Endothelial cell of umbilical vein (primary cell): ENCODE measurements at regions not wholly inside any gene's neighbourhood (a gene's known extent, or its start where the extent isn't known, plus 50 kb on each side); places are given as distances from the start of the nearest gene placed in this dataset.

ENCODE experiments used
- BruUV-seq: library from RNA; stranded (reverse); fragments of 400-500 nt; replicated peaks from 2 replicates; lab custom pipeline; 2021; lab: Mats Ljungman, UMichigan
- CTCF ChIA-PET: fragments of 300-600, 350-600 bp; sonication (Branson Sonifier 250); formaldehyde crosslinking; loops from one replicate; lab custom pipeline; 2021; ENCODE audit warnings: antibody characterized with exemption, inconsistent platforms; lab: Charles Lee
- POLR2A ChIA-PET: fragments of 300-600, 350-600 bp; sonication (Branson Sonifier 250); formaldehyde crosslinking; loops from one replicate; lab custom pipeline; 2021; ENCODE audit warnings: antibody characterized with exemption, inconsistent platforms; lab: Charles Lee
- DNase-seq: peaks from one replicate; pipeline ENCODE4 v3.0.0-alpha.2; 2011; ENCODE audit warnings: low read depth, low spot score
- FAIRE-seq: peaks from 2 replicates; lab custom pipeline; 2011; peaks lifted over from hg19 to GRCh38; lab: Jason Lieb, UNC
- H2AFZ ChIP-seq: 2 replicates; pipeline ENCODE4 v1.6.0; 2012; ENCODE audit warnings: low read depth, low read length, control low read depth, inconsistent platforms
- H3K27ac ChIP-seq: 2 replicates; pipeline ENCODE4 v1.5.1; 2011; ENCODE audit warnings: low read depth, mild to moderate bottlenecking, control low read depth, low read length, moderate library complexity; ENCODE audit not compliant: insufficient read depth
- H3K27me3 ChIP-seq, 2 experiments: 2 replicates each; pipeline versions ENCODE4 v1.6.0 to v1.6.1; 2011; ENCODE audit warnings: low read length in 2 of 2, mixed read lengths in 1 of 2; ENCODE audit not compliant: control insufficient read depth in 2 of 2, insufficient read depth in 2 of 2
- H3K36me3 ChIP-seq, 2 experiments: 2 replicates in 1 of 2; 3 replicates in 1 of 2; pipeline ENCODE4 v1.5.1; 2011; ENCODE audit warnings: low read length in 2 of 2, mild to moderate bottlenecking in 1 of 2, moderate library complexity in 1 of 2; ENCODE audit not compliant: control insufficient read depth in 2 of 2, insufficient read depth in 2 of 2; ENCODE audit errors: extremely low read depth in 1 of 2
- H3K4me1 ChIP-seq: 3 replicates; pipeline ENCODE4 v1.5.1; 2011; ENCODE audit warnings: mild to moderate bottlenecking, low read length; ENCODE audit not compliant: control insufficient read depth, insufficient read depth; ENCODE audit errors: extremely low read depth
- H3K4me2 ChIP-seq: 2 replicates; pipeline ENCODE4 v1.6.1; 2011; ENCODE audit warnings: low read length, control low read depth, mixed read lengths; ENCODE audit not compliant: insufficient read depth
- H3K4me3 ChIP-seq, 3 experiments: fragments of 200-600 bp in 1 of 3; sonication (generic), shearing (Covaris generic) in 1 of 3; replicated peaks in 1 of 3; 2 replicates each; pipeline ENCODE4 v1.5.1; 2011 to 2016; ENCODE audit warnings: control low read depth in 3 of 3, low read length in 3 of 3, mild to moderate bottlenecking in 2 of 3, inconsistent platforms in 1 of 3, low read depth in 1 of 3, moderate library complexity in 1 of 3; ENCODE audit not compliant: insufficient read depth in 1 of 3
- H3K79me2 ChIP-seq: 2 replicates; pipeline ENCODE4 v1.6.0; 2012; ENCODE audit warnings: low read length, inconsistent platforms; ENCODE audit not compliant: control insufficient read depth, insufficient read depth
- H3K9ac ChIP-seq: replicated peaks from 2 replicates; pipeline ENCODE3; 2011; ENCODE audit warnings: low read length, control low read depth; ENCODE audit not compliant: insufficient read depth; ENCODE audit errors: extremely low read depth
- H3K9me1 ChIP-seq: replicated peaks from 3 replicates; pipeline ENCODE4 v1.6.0; 2011; ENCODE audit warnings: mild to moderate bottlenecking, low read length; ENCODE audit not compliant: control insufficient read depth, insufficient read depth; ENCODE audit errors: extremely low read depth
- H3K9me3 ChIP-seq: replicated peaks from 2 replicates; pipeline ENCODE4 v1.5.1; 2012; ENCODE audit warnings: low read length, inconsistent platforms; ENCODE audit not compliant: control insufficient read depth, insufficient read depth
- H4K20me1 ChIP-seq: replicated peaks from 2 replicates; pipeline ENCODE3; 2011; ENCODE audit warnings: mild to moderate bottlenecking, low read length; ENCODE audit not compliant: control insufficient read depth, insufficient read depth; ENCODE audit errors: extremely low read depth
- CTCF ChIP-seq, 2 donors: IDR thresholded peaks; 1 replicate in 1 of 2; 2 replicates in 1 of 2; pipeline ENCODE4 v1.5.1; 2011; ENCODE audit warnings: low read length in 2 of 2, mild to moderate bottlenecking in 2 of 2, moderate library complexity in 2 of 2, control low read depth in 1 of 2, inconsistent platforms in 1 of 2, low read depth in 1 of 2; ENCODE audit not compliant: insufficient read depth in 1 of 2; ENCODE audit errors: extremely low read depth in 1 of 2
- EZH2 ChIP-seq: IDR thresholded peaks from 2 replicates; pipeline ENCODE4 v1.6.1; 2012; ENCODE audit warnings: borderline replicate concordance, low read depth, mild to moderate bottlenecking, moderate library complexity, low read length, inconsistent platforms; ENCODE audit not compliant: severe bottlenecking
- FOS ChIP-seq: IDR thresholded peaks from 2 replicates; pipeline ENCODE4 v1.6.1; 2011; ENCODE audit warnings: mild to moderate bottlenecking, low read length, moderate library complexity, borderline replicate concordance; ENCODE audit not compliant: insufficient read depth
- GATA2 ChIP-seq: IDR thresholded peaks from 2 replicates; pipeline ENCODE4 v1.7.0; 2011; ENCODE audit warnings: low read depth, mild to moderate bottlenecking, moderate library complexity, mixed read lengths, low read length; ENCODE audit not compliant: insufficient read length, insufficient read depth
- JUN ChIP-seq: IDR thresholded peaks from 2 replicates; pipeline ENCODE4 v1.6.1; 2011; ENCODE audit warnings: borderline replicate concordance, low read depth; ENCODE audit not compliant: insufficient read length, insufficient read depth
- MAX ChIP-seq: IDR thresholded peaks from 2 replicates; pipeline ENCODE4 v1.6.1; 2011; ENCODE audit not compliant: insufficient read depth, insufficient read length
- MYC ChIP-seq: IDR thresholded peaks from one replicate; pipeline ENCODE4 v1.6.1; 2011; ENCODE audit warnings: mild to moderate bottlenecking, low read depth, low read length
- POLR2A ChIP-seq: IDR thresholded peaks from 2 replicates; pipeline ENCODE4 v1.6.1; 2012; ENCODE audit warnings: low read depth, mild to moderate bottlenecking, control low read depth, low read length
- POLR2AphosphoS5 ChIP-seq: IDR thresholded peaks from 2 replicates; pipeline ENCODE4 v1.6.1; 2012; ENCODE audit warnings: low read depth, mild to moderate bottlenecking, control low read depth, low read length, moderate library complexity; ENCODE audit not compliant: insufficient read depth
- dilution Hi-C: fragments of 300-500 bp; cut with MboI; formaldehyde crosslinking; loops from one replicate; pipeline ENCODE4 v1.15.0; 2019; ENCODE audit warnings: low sequenced_read_pairs; ENCODE audit not compliant: extremely low pct_ligation_motif_present
- intact Hi-C: fragments of 100-400 bp; cut with micrococcal nuclease; formaldehyde crosslinking; loops from one replicate; pipeline ENCODE4 v1.10.0; 2022

DNA sequence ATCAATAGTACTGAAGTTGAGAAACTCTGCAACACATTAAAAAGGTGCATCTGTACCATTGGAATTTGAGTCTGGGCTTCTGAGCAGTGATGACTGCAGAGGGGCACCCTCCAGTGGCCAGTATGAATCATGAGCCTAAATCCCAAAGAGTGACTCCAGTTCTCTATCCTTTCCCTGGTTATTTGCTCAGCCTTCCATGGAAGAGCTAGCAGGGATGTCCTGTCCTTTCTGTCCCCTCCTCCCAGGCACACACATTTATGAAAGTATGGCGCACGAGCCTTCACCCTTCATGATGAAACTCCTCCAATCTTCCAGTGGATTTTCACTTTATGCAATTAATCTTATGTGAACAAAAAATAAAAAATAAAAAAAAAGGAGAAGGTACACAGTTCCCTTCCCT, 81.0 kb downstream of the ESM1 start:
- Histone ChIP-seq H3K9ac (no peak overlapping the region), H3K4me1 (peaks cover 26% of the 10 kb centered on the region), H3K36me3 (no peaks in the 10 kb centered on the region), H3K9me1 (no peaks in the 10 kb centered on the region), H3K27me3 (no peaks in the 10 kb centered on the region), H2AFZ (no peak overlapping the region), H3K4me2 (no peak overlapping the region), H4K20me1 (no peaks in the 10 kb centered on the region), H3K4me3 (no peak overlapping the region), H3K9me3 (no peaks in the 10 kb centered on the region), H3K27ac (no peak overlapping the region), H3K79me2 (no peaks in the 10 kb centered on the region)
- dilution Hi-C loops: no loop called here
- DNase-seq (peak; percentile 52), FAIRE-seq (peak; percentile 92)
- intact Hi-C loops: loop anchor here (1.0 to 2.0 kb wide), 2 partner anchors 54 to 387 kb away; partner anchors contain the start of gene SNX18
- BruUV-seq: no TSS peak
- peak; percentile 33 to 63 for TF ChIP-seq CTCF (IDR thresholded peaks at IDR 0.05; ENCODE audit: extremely low read depth in 1 of 2, insufficient read depth in 1 of 2, low read depth in 1 of 2, low read length in 2 of 2)
- TF ChIP-seq POLR2AphosphoS5: no peak
- POLR2A ChIA-PET: no interaction called here
- CTCF ChIA-PET: interaction anchor here (0.6 to 11.4 kb wide), 21 partner anchors 10 to 661 kb away, joined by 3 to 480 read pairs (median 9); partner anchors contain the start of genes ESM1, GPX8 and SNX18

GRCh38 chr5:54902791-54903473, 82.5 kb downstream of the ESM1 start:
- TF ChIP-seq JUN: no peak
- TF ChIP-seq CTCF (IDR thresholded peaks at IDR 0.05; ENCODE audit: extremely low read depth in 1 of 2, insufficient read depth in 1 of 2, low read depth in 1 of 2, low read length in 2 of 2): no peak
- no peak for TF ChIP-seq MYC
- TF ChIP-seq FOS: no peak
- no peak for TF ChIP-seq POLR2AphosphoS5
- no peak for TF ChIP-seq EZH2
- TF ChIP-seq GATA2: no peak
- TF ChIP-seq POLR2A: no peak
- TF ChIP-seq MAX: no peak
- Histone ChIP-seq H3K9me1 (no peaks in the 10 kb centered on the region), H3K4me3 (no peak overlapping the region), H3K9me3 (no peaks in the 10 kb centered on the region), H3K9ac (no peak overlapping the region), H2AFZ (no peak overlapping the region), H3K36me3 (no peaks in the 10 kb centered on the region), H3K4me1 (peaks cover 15% of the 10 kb centered on the region), H3K4me2 (no peak overlapping the region), H4K20me1 (no peaks in the 10 kb centered on the region), H3K27ac (no peak overlapping the region), H3K79me2 (no peaks in the 10 kb centered on the region), H3K27me3 (peaks cover 0 to 2% of the 10 kb centered on the region in 2 experiments)
- no peak for FAIRE-seq
- CTCF ChIA-PET: interaction anchor here (0.8 to 11.4 kb wide), 9 partner anchors 8 to 659 kb away, joined by 3 to 480 read pairs (median 12); partner anchors contain the start of genes GPX8 and SNX18
- dilution Hi-C loops (no loop called here), intact Hi-C loops (no loop called here)
- DNase-seq: no peak
- POLR2A ChIA-PET: no interaction called here
- BruUV-seq: no TSS peak
